ENCODE measurements at regions not wholly inside any gene's neighbourhood (a gene's known extent, or its start where the extent isn't known, plus 50 kb on each side); places are given as distances from the start of the nearest gene placed in this dataset.

DNA sequence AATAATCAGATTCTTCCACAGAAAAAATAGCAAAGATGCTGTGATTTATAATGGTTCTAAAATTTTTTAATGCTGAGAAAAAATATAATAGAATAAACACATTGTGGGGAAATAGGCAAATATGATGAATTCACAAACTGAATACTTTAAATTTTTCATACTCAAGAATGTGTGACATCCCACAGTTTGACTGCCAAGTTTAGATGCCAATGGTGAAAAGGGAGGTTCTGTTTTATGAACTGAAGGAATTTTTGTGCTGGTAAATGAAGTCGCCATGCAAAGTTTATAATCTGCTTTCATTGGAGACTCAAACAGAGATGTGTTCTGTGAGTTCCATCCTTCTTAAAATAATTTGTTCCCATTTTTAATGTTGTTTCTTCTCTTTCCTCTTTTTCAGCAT is 367.5 kb upstream of the ADAMTS16 start:
- intact Hi-C loops (cut with micrococcal nuclease): no loop called here

DNA sequence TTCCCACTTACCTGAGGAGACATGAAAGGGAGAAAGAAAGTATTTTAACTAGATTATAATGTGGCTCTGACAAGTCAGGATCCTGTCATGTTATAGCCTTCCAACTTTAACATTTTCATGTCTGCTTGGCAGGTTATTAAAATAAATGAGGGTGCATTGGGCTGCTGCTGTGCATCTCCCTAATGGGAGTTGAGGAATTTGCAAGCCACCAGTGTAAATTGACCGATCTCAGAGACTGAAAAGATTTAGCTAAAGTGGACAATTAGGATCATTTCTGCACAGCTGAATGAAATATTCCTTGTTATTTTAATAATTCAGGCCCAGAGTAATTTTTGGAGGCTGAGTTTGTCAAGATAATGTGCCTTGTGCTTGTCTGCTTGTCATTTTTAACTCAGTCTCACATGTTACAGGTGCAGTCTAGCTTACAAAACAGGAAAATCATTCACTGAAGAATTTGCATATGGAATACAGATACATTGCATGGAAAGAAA is 366.3 kb upstream of the ADAMTS16 start:
- intact Hi-C loops (cut with micrococcal nuclease): no loop called here

DNA sequence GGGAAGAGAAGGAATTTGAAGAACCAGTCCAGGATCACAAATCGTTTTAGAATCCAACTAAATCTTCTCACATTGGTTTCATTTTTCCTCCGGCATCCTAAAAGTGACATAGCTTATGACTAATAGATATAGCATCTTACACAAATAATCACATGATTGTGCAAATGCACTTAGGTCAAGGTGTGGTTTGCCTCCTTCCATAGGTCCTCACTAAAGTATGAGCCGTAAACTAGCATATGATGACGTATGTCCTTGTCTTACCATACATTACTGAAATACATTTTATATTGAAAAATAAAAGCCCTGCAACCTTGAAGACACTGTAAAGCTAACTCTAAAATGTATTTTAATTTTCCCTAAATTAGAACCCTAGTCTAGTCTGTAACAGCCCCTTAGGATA is 362.7 kb upstream of the ADAMTS16 start:
- intact Hi-C loops (cut with micrococcal nuclease): no loop called here

DNA sequence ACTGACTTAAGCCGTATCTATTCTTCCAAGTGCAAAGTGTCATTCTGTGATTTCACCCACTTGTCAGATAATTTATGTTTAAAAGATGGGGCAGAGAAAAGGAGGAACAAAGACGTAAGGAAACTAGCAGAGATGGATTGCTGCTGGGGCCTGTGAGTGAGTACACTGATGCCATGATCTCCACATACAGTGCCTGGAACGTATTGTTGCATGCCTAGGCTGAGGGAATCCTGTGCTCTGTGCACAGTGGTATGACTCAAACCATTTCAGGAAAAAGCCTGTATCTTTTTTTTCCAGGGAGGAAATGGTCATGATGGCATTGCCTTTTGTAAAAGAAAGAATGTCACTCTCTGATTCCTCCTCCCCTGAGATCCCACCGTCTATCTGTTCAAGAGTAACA is 359.5 kb upstream of the ADAMTS16 start:
- intact Hi-C loops (cut with micrococcal nuclease): no loop called here

DNA sequence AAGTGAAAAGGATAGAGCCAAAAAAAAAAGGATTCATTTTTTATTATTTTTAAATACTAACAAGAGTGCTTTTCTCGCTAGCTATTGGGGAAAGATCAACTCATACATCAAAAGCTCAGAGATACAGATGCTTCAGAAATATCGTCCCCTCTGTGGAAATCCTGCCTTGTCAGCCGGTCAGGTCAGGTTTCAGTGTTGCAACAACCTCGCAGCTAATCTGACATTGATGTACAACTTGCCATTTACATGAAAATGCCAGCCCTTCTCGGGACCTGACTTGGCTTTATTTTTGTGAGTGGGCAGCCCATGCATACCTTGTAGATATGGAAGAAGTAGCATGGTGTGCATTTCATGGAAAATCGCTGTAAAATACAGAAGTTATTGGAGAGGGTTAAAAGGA is 358.8 kb upstream of the ADAMTS16 start:
- intact Hi-C loops (cut with micrococcal nuclease): no loop called here

DNA sequence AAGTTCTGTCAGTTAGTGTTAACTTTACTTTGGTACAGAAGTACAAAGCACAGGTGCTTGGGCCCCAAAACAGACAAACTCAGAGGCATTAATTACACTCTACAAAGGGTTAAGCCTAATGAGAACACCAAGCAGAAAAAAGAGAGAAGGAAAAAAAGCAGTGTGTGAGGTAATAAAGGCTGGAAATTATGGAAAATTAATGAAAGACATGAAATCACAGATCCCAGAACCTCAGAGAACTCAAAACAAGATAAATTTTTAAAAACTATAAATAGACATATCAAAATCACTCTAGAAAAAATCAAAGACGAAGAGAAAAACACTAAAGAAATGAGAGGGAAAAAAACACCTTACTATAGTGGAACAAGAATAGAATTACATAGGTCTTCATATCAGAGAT is 354.2 kb upstream of the ADAMTS16 start:
- intact Hi-C loops (cut with micrococcal nuclease): no loop called here

DNA sequence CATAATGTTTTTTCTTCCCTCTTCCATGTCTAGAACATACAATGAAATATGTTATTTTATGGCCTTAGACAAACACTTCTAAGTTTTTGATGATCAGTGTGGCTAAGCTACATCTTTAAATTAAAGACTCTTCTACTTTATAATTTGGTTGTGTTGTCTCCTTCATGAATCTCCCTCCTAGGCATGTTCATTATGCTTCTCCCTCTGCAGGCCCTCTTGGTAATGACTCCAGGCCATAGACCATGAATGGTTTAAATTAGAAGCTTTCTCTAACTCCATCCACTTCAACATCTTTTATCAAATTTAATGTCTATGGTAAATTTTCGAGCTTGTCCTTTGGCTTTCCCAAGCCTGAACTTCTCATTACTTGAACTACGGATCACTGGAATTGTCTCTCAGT is 342.7 kb upstream of the ADAMTS16 start:
- intact Hi-C loops (cut with micrococcal nuclease): no loop called here

DNA sequence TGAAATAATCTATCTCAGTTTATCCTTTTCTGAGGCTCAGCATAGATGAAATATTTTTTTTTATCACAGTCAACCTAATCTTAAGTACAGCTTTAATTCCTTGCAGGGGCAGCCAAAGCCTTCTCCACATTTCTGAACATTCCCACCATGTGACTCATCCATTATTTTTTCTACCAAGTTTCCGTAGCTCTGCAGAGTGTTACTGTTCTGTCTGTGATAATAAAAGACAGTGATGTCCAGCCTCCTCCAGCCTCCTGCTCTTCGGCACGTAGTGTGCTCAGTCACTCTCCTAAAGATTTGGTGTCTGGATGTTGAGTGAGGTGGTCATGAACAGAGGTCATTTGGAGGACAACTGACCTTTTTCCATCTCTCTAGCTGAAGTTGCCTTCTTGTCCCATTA is 338.1 kb upstream of the ADAMTS16 start:
- intact Hi-C loops (cut with micrococcal nuclease): no loop called here

DNA sequence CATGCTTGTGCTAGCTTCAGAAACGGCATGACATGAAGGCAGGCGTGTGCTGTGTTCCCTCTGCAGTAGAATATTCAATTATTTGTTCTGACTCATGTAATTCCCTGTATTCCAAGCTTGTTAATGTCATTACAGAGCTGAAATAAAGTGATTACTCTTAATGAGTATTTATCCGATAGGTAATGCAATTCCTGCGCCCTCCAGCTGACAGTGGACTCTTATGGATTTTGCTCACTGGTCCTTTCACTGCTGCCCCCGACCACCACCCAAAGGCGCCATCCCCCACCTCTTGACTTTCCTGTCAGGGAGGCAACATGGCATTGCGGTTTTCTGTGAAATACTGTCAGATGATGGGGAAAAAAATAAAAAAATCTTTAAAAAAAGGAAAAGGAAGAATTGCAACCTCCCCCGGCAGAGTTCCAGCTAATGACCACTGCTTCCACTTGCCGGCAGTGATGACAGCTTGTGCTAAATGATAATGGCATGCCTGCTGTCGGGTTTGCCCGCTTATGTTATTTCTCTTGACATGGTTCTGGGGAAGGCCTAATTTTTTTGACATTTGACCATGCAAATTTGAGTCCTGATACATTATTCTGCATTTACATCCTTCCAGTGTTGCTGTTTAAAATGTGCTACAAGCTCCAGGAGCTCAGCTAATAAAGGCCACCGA is 335.3 kb upstream of the ADAMTS16 start:
- intact Hi-C loops (cut with micrococcal nuclease): no loop called here

DNA sequence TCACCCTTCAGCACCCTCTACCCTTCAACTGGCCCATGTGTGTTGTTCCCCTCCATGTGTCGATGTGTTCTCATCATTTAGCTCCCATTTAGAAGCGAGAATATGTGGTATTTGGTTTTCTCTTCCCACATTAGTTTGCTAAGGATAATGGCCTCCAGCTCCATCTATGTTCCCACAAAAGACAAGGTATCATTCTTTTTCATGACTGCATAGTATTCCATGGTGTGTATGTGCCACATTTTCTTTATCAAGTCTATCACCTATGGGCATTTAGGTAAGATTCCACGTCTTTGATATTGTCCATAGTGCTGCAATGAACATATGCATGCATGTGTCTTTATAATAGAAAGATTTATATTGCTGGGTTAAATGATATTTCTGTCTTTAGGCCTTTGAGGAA is 325.1 kb upstream of the ADAMTS16 start:
- intact Hi-C loops (cut with micrococcal nuclease): no loop called here

DNA sequence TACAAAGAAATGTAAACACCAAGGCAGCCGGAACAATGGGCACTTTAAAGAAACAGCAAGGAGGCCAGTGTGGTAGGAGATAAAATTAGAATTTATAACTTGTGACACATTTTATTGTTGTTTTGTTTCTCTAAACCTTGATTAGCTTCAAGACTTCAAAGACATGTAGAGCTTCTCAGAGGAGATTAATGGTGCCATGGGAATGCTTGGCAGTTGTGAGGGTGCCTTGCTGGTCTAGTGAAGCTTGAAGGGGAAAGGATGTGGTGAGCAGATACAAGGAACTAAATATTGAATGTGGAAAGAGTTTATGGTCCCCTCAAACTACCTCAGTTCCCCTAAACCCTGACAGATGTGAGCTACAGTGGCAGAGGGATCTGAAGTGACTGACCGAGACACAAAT is 322.4 kb upstream of the ADAMTS16 start:
- intact Hi-C loops (cut with micrococcal nuclease): no loop called here

DNA sequence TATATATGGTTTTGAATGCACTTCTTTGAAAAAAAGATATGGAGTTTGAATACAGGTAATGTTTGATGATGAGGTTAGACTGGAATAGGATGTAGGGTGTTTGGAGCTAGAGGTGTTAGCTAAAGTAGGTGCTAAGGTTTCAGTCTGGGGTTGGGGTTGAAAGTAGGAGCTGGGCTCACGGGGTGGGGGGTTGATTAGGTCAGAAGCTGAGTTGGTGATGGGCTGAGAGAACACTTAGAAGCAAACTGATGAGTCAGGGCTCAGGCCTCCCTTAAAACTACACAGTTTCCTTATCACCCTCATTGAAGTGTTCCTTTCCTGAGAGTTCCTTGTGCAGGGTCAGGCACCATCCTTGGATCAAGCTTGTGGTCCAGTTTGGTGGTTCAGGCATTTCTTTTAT is 308.8 kb upstream of the ADAMTS16 start:
- intact Hi-C loops (cut with micrococcal nuclease): no loop called here

DNA sequence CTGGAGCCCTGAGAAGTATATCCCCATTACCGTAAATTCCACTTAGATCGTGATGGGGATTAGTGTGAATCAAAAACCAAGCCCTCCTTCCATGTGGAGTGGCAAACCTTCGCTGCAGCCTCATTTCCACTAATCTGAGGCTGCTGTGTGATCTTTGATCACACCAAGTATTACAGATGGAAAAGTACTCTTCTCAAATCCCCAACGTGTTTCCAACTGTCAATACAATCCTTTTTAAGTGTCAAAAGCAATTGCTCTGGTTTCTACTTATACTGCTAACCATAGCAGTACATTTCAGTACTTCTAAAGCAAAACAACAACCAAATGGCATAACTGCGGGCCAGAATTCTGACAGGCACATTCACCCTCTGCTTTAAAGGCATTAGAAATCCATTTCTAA is 307.7 kb upstream of the ADAMTS16 start:
- intact Hi-C loops (cut with micrococcal nuclease): no loop called here

DNA sequence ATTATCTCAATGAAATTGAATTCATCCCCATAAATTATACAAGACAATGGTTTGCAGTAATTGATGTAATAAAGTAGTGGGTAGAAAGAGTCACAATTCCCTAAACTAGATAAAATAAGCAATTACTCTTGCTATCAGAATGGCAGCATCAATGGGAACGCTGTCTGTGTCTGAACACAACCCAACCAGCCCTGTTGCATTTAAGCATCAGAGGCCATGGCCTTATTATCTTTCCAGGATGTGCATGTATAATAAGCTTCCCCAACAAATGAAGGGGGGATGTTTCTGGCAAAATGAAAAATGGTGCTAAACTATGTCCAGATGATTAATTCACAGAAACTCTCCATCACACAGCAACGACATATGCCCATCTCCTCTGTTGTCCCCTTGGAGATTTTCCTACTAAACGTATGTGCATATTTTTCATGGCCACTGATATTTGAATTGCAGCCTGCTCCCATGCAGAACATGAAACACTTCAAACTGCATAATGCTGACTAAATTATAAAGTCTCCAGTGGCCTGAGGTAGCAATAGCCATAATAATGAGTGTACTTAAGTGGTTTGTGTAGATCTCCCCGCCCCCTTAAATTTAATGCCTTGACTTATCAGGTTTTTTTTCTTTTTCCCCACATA is 306.9 kb upstream of the ADAMTS16 start:
- intact Hi-C loops (cut with micrococcal nuclease): no loop called here

DNA sequence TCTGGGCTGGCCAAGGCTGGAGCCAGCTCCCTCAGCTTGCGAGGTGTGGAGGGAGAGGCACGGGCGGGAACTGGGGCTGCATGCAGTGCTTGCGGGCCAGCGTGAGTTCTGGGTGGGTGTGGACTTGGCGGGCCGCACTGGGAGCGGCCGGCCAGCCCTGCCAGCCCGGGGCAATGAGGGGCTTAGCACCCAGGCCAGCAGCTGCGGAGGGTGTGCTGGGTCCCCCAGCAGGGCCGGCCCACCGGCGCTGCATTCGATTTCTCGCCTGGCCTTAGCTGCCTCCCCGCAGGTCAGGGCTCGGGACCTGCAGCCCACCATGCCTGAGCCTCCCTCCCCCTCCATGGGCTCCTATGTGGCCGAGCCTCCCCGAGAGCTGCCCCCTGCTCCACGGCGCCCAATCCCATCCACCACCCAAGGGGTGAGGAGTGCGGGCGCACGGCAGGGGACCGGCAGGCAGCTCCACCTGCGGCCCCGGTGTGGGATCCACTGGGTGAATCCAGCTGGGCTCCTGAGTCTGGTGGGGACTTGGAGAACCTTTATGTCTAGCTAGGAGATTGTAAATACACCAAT is 302.6 kb upstream of the ADAMTS16 start:
- intact Hi-C loops (cut with micrococcal nuclease): no loop called here

DNA sequence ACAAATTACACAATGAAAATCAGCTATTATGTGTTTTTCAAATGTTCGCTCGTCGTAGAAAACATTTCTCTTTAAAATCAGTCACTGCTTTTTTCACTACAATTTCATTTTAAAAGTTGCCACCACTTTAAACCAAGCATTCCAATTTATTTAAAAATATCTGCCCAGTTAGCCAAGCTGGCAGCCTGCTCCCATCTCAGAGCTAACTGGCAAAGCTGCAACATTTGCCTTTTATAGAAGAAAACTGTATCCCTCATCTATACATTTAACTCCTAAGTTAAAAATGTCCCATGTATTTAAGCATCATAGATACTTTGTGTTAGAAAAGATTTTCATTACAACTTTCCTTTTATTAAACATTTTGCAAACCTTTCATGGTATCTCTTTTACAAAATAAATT is 294.9 kb upstream of the ADAMTS16 start:
- intact Hi-C loops (cut with micrococcal nuclease): no loop called here

DNA sequence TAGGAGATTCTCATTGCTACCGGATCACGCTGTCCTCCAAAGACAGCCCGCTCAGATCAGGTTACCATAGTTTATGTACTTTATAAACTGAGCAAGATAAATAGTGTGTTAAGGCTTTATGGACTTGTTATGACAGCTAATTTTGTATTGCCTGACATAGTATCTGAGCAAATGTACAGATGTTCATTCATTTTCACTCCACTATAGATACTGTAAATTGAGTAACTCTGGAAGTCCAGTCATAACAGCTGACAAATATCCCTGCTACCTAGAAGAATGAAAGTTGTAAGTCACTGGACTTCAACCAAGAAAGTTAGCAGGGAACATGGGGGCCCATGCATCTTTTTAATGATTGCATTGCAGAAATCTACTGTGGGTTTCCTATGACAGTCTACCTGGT is 292.4 kb upstream of the ADAMTS16 start:
- intact Hi-C loops (cut with micrococcal nuclease): no loop called here

DNA sequence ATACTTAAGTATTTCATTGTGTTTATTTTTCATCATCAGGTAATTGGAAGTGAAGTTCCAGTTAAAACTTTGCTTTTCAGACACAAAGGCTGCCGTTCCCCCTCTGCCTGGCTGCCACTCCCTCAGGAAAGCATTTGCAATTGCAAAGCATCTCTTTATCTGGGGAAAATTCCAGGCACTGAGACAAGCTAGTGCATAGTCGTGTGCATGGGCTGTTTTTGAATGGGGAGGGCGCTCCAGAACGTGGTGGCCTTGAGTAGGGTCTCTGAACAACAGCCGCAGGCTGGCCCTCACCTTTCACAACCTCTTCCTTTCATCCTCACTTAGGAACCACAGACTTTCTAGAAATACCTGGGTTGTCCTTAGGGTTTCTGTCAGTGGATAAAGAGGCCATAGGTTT is 285.1 kb upstream of the ADAMTS16 start:
- intact Hi-C loops (cut with micrococcal nuclease): no loop called here

DNA sequence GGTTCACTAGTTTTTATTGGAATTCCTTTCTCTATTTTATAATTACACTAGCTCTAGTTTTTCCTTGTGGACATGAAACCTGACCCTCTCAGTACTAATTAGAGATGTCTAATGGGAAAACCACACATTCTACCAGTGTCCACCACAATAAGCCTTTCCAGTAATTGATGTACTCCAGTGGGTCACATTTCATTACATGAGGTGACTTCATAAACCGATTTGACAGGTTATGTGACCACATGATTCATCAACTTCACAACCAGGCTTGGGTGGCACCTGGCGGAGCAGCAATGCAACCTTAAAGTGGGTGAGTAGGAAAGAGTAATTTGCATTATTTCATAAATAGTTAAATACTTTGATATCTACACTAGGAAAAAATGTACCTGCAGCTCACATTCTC is 284.2 kb upstream of the ADAMTS16 start:
- intact Hi-C loops (cut with micrococcal nuclease): no loop called here

DNA sequence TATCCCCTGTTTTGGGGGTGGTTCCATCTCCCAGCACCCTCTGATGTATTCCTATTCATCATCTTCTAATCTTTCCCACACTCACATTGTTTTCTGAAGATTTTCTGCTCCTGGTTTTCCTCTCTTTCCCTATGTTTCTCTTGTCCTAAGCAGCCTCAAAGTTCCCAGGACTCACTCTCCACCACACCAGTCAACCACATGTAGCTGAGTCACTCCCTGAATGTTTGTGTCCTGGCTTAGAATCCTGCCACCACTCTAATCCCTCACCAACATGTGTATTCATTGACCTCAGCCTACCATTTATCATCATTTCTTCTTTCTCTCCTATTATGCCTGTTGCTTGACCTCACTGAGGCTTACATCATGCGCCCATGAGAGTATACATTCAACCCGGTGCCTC is 282.4 kb upstream of the ADAMTS16 start:
- intact Hi-C loops (cut with micrococcal nuclease): no loop called here

DNA sequence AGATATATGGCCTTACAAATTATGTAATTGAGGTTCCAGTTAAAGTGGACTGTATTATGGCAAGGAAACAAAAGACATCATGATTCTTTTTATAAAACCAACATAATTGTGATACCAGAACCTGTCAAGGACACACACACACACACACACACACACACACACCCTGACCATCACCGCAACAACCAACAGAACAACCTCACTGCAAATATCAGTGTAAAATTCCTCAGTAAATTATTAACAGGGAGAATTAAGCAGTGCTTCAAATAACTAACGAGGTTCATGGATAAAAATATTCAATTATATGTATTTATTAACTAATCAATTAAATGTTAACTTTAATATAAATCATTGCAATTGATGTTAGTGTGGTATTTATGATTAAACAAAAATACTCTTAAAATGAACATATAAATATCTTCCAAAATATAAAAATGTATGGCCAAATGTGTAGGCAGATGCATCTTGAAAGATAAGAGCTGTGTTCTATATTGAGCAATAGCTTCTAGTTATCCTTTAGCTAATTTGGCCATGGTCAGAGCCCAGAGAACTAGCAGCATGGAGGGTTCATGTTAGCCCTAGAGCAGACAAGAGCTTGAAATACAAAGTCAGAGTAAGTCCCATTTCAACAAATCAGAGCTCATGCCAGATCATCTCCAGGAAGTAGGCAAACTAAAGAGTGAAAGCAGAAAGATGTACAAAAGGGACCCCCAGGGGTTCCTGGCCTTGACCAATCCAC is 280.5 kb upstream of the ADAMTS16 start:
- intact Hi-C loops (cut with micrococcal nuclease): no loop called here

DNA sequence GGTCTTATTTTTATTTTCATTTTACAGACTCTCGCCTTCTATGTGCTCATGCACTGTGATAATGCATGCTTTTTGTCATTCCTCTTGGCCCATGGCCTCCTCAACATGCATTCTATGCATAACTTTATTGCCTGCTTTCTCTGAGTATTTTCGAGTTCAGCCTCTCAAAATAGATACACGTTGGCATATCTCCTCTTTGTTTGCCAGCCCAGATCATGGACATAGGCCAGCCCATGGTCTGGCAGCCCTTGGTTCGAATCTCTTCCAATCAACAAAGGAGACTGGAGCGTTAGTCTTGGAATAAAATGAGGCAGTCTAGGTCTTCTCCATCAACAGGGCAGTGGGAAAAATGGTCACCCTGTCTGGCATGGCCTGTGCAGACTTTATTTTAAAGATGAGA is 279.5 kb upstream of the ADAMTS16 start:
- intact Hi-C loops (cut with micrococcal nuclease): no loop called here
